Trophoblast cell (in vitro differentiated cells and primary cell): ENCODE measurements at regions not wholly inside any gene's neighbourhood (a gene's known extent, or its start where the extent isn't known, plus 50 kb on each side); places are given as distances from the start of the nearest gene placed in this dataset.

Experiments used
- DNase-seq, 2 donors: peaks; one replicate each; pipeline ENCODE4 v3.0.0-alpha.2; 2016
- H2AFZ ChIP-seq: 2 replicates; pipeline ENCODE4 v1.6.1; 2013; ENCODE audit warnings: low read length, moderate library complexity, mild to moderate bottlenecking; ENCODE audit not compliant: insufficient read depth, poor library complexity
- H2AK5ac ChIP-seq: 2 replicates; pipeline ENCODE4 v1.6.1; 2013; ENCODE audit warnings: mild to moderate bottlenecking, low read length
- H2BK120ac ChIP-seq: 2 replicates; pipeline ENCODE4 v1.6.1; 2013; ENCODE audit warnings: low read length, mild to moderate bottlenecking, moderate library complexity; ENCODE audit not compliant: insufficient read depth, poor library complexity
- H2BK12ac ChIP-seq: 2 replicates; pipeline ENCODE4 v1.6.1; 2013; ENCODE audit warnings: mild to moderate bottlenecking, low read length, moderate library complexity
- H2BK5ac ChIP-seq: 2 replicates; pipeline ENCODE4 v1.6.1; 2013; ENCODE audit warnings: low read length, low read depth, moderate library complexity, mild to moderate bottlenecking; ENCODE audit not compliant: poor library complexity
- H3K14ac ChIP-seq: 2 replicates; pipeline ENCODE4 v1.6.1; 2013; ENCODE audit warnings: mild to moderate bottlenecking, low read length
- H3K18ac ChIP-seq: 2 replicates; pipeline ENCODE4 v1.6.1; 2013; ENCODE audit warnings: mild to moderate bottlenecking, low read length
- H3K23ac ChIP-seq: 2 replicates; pipeline ENCODE4 v1.6.1; 2013; ENCODE audit warnings: low read length
- H3K27ac ChIP-seq: 2 replicates; pipeline ENCODE4 v1.5.1; 2013; ENCODE audit warnings: low read depth, mild to moderate bottlenecking, inconsistent platforms, low read length, moderate library complexity
- H3K27me3 ChIP-seq: 2 replicates; pipeline ENCODE4 v1.6.1; 2013; ENCODE audit warnings: inconsistent platforms, mild to moderate bottlenecking, low read length, moderate library complexity; ENCODE audit not compliant: insufficient read depth
- H3K36me3 ChIP-seq, 2 experiments: 1 replicate in 1 of 2; 2 replicates in 1 of 2; pipeline ENCODE4 v1.6.1; 2013; ENCODE audit warnings: low read length in 2 of 2, mild to moderate bottlenecking in 2 of 2, moderate library complexity in 1 of 2; ENCODE audit not compliant: insufficient read depth in 2 of 2, control insufficient read depth in 1 of 2
- H3K4ac ChIP-seq: 2 replicates; pipeline ENCODE4 v1.6.1; 2013; ENCODE audit warnings: low read depth, mild to moderate bottlenecking, low read length, moderate library complexity
- H3K4me1 ChIP-seq, 2 experiments: 1 replicate in 1 of 2; 2 replicates in 1 of 2; pipeline ENCODE4 v1.6.1; 2013; ENCODE audit warnings: low read length in 2 of 2, mild to moderate bottlenecking in 2 of 2, moderate library complexity in 1 of 2; ENCODE audit not compliant: insufficient read depth in 2 of 2, control insufficient read depth in 1 of 2
- H3K4me2 ChIP-seq: 2 replicates; pipeline ENCODE4 v1.6.1; 2013; ENCODE audit warnings: inconsistent platforms, mild to moderate bottlenecking, low read length, moderate library complexity
- H3K4me3 ChIP-seq: 2 replicates; pipeline ENCODE4 v1.5.1; 2013; ENCODE audit warnings: mild to moderate bottlenecking, low read depth, low read length, inconsistent platforms
- H3K79me1 ChIP-seq: one replicate; pipeline ENCODE4 v1.6.1; 2013; ENCODE audit warnings: low read length
- H3K79me2 ChIP-seq: 2 replicates; pipeline ENCODE4 v1.6.1; 2013; ENCODE audit warnings: low read length, mild to moderate bottlenecking; ENCODE audit not compliant: control insufficient read depth, insufficient read depth, poor library complexity
- H3K9ac ChIP-seq: 2 replicates; pipeline ENCODE4 v1.6.1; 2013; ENCODE audit warnings: mild to moderate bottlenecking, low read length
- H3K9me3 ChIP-seq: 2 replicates; pipeline ENCODE4 v1.6.1; 2013; ENCODE audit warnings: low read depth, mild to moderate bottlenecking, control low read depth, inconsistent platforms, low read length; ENCODE audit not compliant: insufficient read depth
- H4K12ac ChIP-seq: 2 replicates; pipeline ENCODE4 v1.6.1; 2013; ENCODE audit warnings: low read depth, mild to moderate bottlenecking, low read length, moderate library complexity
- H4K8ac ChIP-seq: 2 replicates; pipeline ENCODE4 v1.6.1; 2013; ENCODE audit warnings: low read depth, mild to moderate bottlenecking, low read length, moderate library complexity
- H4K91ac ChIP-seq: one replicate; pipeline ENCODE4 v1.6.1; 2013; ENCODE audit warnings: low read depth, mild to moderate bottlenecking, low read length, moderate library complexity
- WGBS: extraction: QIAGEN DNeasy Blood & Tissue Kit; methylation state at CpG from one replicate; pipeline ENCODE4 v1.1.7; 2013; ENCODE audit warnings: missing lambda C conversion rate; ENCODE audit not compliant: insufficient read length, insufficient coverage; ENCODE audit errors: extremely low coverage; 5-methylcytosine and 5-hydroxymethylcytosine counted together

DNA sequence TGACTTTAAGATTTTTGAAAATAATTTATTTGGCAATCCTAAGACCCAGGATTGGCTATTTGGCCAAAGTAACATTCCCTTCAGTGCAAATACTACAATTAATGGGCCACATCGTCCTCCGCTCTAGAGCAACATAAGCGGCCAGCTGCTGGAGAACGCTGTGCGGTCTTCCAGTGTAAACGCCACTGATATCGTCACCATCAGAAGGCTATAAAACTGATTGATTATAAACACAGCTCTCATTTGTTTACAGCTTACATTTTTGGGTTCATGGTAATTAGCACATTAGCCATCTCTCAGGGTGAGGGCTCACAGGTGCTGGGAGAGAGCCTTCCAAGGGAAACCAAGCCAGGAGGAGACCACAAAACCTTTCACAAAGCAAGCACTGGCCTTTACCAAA, 130.1 kb upstream of the BMP4 start:
- H3K4me2 ChIP-seq: no peak overlapping the region
- DNase-seq: no peak
- no peaks in the 10 kb centered on the region for H3K27me3 ChIP-seq
- H3K36me3 ChIP-seq: no peaks in the 10 kb centered on the region
- H3K9me3 ChIP-seq: no peaks in the 10 kb centered on the region
- H3K4me1 ChIP-seq: peaks cover 4 to 5% of the 10 kb centered on the region in 2 experiments
- WGBS: no CpG with 5 or more reads among the region's 7 CpGs
- no peak overlapping the region for H2AFZ ChIP-seq
- H4K12ac ChIP-seq: no peak overlapping the region
- no peak overlapping the region for H3K27ac ChIP-seq
- no peak overlapping the region for H2BK5ac ChIP-seq
- H3K4me3 ChIP-seq: no peak overlapping the region
- no peak overlapping the region for H3K9ac ChIP-seq
- H2AK5ac ChIP-seq: no peak overlapping the region
- no peaks in the 10 kb centered on the region for H3K79me1 ChIP-seq
- no peak overlapping the region for H2BK120ac ChIP-seq
- no peak overlapping the region for H3K4ac ChIP-seq
- no peak overlapping the region for H4K8ac ChIP-seq
- no peak overlapping the region for H3K14ac ChIP-seq
- no peak overlapping the region for H2BK12ac ChIP-seq
- H3K18ac ChIP-seq: no peak overlapping the region
- no peaks in the 10 kb centered on the region for H3K79me2 ChIP-seq
- H4K91ac ChIP-seq: no peak overlapping the region
- H3K23ac ChIP-seq: no peak overlapping the region

DNA sequence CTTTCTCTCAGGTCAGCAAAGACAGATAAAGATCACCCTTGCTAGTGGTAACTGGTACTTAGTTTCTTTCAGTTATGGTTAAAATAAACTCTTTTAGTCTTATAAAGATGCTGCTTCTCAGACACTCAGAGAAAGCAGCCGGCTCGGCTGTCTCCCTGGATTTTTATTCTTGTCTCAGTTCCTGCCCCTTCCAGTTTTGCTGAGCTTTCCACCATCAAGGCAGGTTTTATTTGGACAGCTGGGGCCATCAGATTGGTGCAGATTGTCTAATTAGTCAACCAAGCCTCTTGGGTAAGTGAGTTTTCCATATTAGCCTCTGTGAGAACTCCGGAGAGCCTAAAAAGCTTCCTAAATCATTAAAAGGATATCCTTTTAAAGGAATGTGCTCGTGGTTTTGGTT, 130.8 kb upstream of the BMP4 start:
- peaks cover 4 to 5% of the 10 kb centered on the region in 2 experiments for H3K4me1 ChIP-seq
- no peaks in the 10 kb centered on the region for H3K79me1 ChIP-seq
- no peak overlapping the region for H3K4ac ChIP-seq
- H4K12ac ChIP-seq: no peak overlapping the region
- H2AK5ac ChIP-seq: no peak overlapping the region
- no CpG with 5 or more reads among the region's 4 CpGs for WGBS
- H2AFZ ChIP-seq: no peak overlapping the region
- DNase-seq: no peak
- H3K4me2 ChIP-seq: no peak overlapping the region
- H3K9ac ChIP-seq: no peak overlapping the region
- H2BK5ac ChIP-seq: no peak overlapping the region
- H4K91ac ChIP-seq: no peak overlapping the region
- no peak overlapping the region for H2BK12ac ChIP-seq
- H3K9me3 ChIP-seq: no peaks in the 10 kb centered on the region
- H3K27ac ChIP-seq: peak overlapping the region; percentile 38
- no peak overlapping the region for H3K14ac ChIP-seq
- no peak overlapping the region for H3K23ac ChIP-seq
- H3K79me2 ChIP-seq: no peaks in the 10 kb centered on the region
- no peak overlapping the region for H3K18ac ChIP-seq
- no peak overlapping the region for H2BK120ac ChIP-seq
- no peak overlapping the region for H4K8ac ChIP-seq
- H3K27me3 ChIP-seq: no peaks in the 10 kb centered on the region
- H3K4me3 ChIP-seq: no peak overlapping the region
- H3K36me3 ChIP-seq: no peaks in the 10 kb centered on the region

DNA sequence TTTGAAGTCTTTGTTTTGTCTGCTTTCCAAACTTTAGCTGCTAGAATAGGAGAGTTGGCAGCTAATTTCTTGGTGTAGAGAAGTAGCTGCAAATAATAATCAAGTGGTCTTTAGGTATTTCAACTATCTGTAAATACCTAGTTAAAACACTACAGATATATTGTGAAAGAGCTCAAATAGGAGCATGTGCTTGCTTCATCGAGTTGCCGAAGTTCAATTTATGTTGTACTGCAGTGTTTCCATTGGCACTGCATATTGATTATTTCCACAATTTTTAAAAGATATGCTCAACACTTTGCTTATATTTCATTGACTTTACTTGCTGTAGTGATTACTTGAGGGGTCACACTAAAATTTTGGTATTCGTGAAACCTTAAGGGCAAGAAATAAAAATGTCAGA, 131.6 kb upstream of the BMP4 start:
- Histone ChIP-seq H2BK120ac (no peak overlapping the region), H3K4ac (no peak overlapping the region), H3K27me3 (no peaks in the 10 kb centered on the region), H3K79me1 (no peaks in the 10 kb centered on the region), H3K27ac (no peak overlapping the region), H2BK12ac (no peak overlapping the region), H3K9ac (no peak overlapping the region), H2AK5ac (no peak overlapping the region), H4K91ac (no peak overlapping the region), H3K18ac (no peak overlapping the region), H3K23ac (no peak overlapping the region), H2AFZ (no peak overlapping the region), H3K36me3 (no peaks in the 10 kb centered on the region), H3K14ac (no peak overlapping the region), H3K9me3 (no peaks in the 10 kb centered on the region), H4K8ac (no peak overlapping the region), H4K12ac (no peak overlapping the region), H3K79me2 (no peaks in the 10 kb centered on the region), H3K4me1 (peaks cover 4 to 5% of the 10 kb centered on the region in 2 experiments), H3K4me3 (no peak overlapping the region), H2BK5ac (no peak overlapping the region), H3K4me2 (no peak overlapping the region)
- no CpG with 5 or more reads among the region's 3 CpGs for WGBS
- DNase-seq: no peak

DNA sequence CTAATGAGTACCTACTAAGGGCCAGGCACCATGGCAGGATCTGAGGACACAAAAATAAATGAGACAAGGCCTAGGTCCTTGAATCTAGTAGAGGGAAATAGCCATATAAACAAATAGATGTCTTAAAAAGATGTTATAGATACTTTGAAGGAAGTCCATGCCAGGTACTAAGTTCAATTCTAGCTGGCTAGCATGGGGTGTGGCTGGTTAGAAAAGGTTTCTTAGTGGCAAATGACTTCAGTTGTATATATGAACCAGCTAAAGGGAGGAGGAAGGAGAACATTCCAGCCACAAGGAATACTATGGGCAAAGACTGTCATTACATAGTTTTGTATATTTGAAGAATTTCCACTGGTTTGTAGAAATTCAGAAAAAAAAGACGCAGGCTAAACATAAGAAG, 133.6 kb upstream of the BMP4 start:
- Histone ChIP-seq H3K4ac (no peak overlapping the region), H3K79me1 (no peaks in the 10 kb centered on the region), H3K23ac (no peak overlapping the region), H3K79me2 (no peaks in the 10 kb centered on the region), H2BK120ac (no peak overlapping the region), H3K4me1 (peaks cover 4 to 5% of the 10 kb centered on the region in 2 experiments), H3K4me2 (no peak overlapping the region), H3K27me3 (no peaks in the 10 kb centered on the region), H2BK12ac (no peak overlapping the region), H3K36me3 (no peaks in the 10 kb centered on the region), H4K12ac (no peak overlapping the region), H3K18ac (no peak overlapping the region), H3K27ac (no peak overlapping the region), H4K8ac (no peak overlapping the region), H2AK5ac (no peak overlapping the region), H3K9ac (no peak overlapping the region), H3K14ac (no peak overlapping the region), H2AFZ (no peak overlapping the region), H3K4me3 (no peak overlapping the region), H4K91ac (no peak overlapping the region), H3K9me3 (no peaks in the 10 kb centered on the region), H2BK5ac (no peak overlapping the region)
- WGBS: no CpG with 5 or more reads among the region's 1 CpG
- no peak for DNase-seq
